CD14-positive monocyte (primary cell): ENCODE measurements at regions not wholly inside any gene's neighbourhood (a gene's known extent, or its start where the extent isn't known, plus 50 kb on each side); places are given as distances from the start of the nearest gene placed in this dataset.

Experiments used
- DNase-seq, 3 donors: peaks; one replicate each; pipeline ENCODE4 v3.0.0-alpha.2; 2011 to 2022
- H2AFZ ChIP-seq: 2 replicates; pipeline ENCODE4 v1.6.0; 2012; ENCODE audit warnings: mild to moderate bottlenecking, low read depth, low read length, inconsistent platforms; ENCODE audit not compliant: insufficient read depth, poor library complexity, severe bottlenecking
- H3K27ac ChIP-seq, 2 donors: 1 replicate in 1 of 2; 2 replicates in 1 of 2; pipeline ENCODE4 v1.5.1; 2012 to 2013; ENCODE audit warnings: low read length in 2 of 2, control low read depth in 1 of 2, inconsistent platforms in 1 of 2, low read depth in 1 of 2, mild to moderate bottlenecking in 1 of 2
- H3K27me3 ChIP-seq, 2 donors: one replicate each; pipeline versions ENCODE4 v1.6.0 to v1.6.1; 2011 to 2013; ENCODE audit warnings: low read length in 2 of 2; ENCODE audit not compliant: control insufficient read depth in 2 of 2, insufficient read depth in 2 of 2
- H3K36me3 ChIP-seq, 2 donors: replicated peaks in 1 of 2; 1 replicate in 1 of 2; 2 replicates in 1 of 2; pipeline versions ENCODE4 v1.5.1 to v1.6.1; 2012 to 2013; ENCODE audit warnings: low read length in 2 of 2, control low read depth in 1 of 2, inconsistent platforms in 1 of 2, mild to moderate bottlenecking in 1 of 2; ENCODE audit not compliant: insufficient read depth in 2 of 2, control insufficient read depth in 1 of 2
- H3K4me1 ChIP-seq, 2 donors: 1 replicate in 1 of 2; 2 replicates in 1 of 2; pipeline versions ENCODE4 v1.5.1 to v1.6.1; 2012 to 2013; ENCODE audit warnings: low read length in 2 of 2, control low read depth in 1 of 2, inconsistent platforms in 1 of 2, mild to moderate bottlenecking in 1 of 2, moderate library complexity in 1 of 2; ENCODE audit not compliant: insufficient read depth in 2 of 2, control insufficient read depth in 1 of 2
- H3K4me2 ChIP-seq: replicated peaks from 2 replicates; pipeline ENCODE3; 2012; ENCODE audit warnings: low read length, moderate library complexity, mild to moderate bottlenecking; ENCODE audit not compliant: poor library complexity, severe bottlenecking; ENCODE audit errors: extremely low read depth
- H3K4me3 ChIP-seq, 3 experiments: fragments of 200-600 bp in 1 of 3; sonication (generic) in 1 of 3; replicated peaks in 1 of 3; 1 replicate in 2 of 3; 2 replicates in 1 of 3; pipeline ENCODE4 v1.5.1; 2011 to 2013; ENCODE audit warnings: low read length in 3 of 3, mild to moderate bottlenecking in 3 of 3, control low read depth in 2 of 3, low read depth in 2 of 3, inconsistent platforms in 1 of 3, moderate library complexity in 1 of 3
- H3K79me2 ChIP-seq: 2 replicates; pipeline ENCODE4 v1.6.0; 2012; ENCODE audit warnings: mild to moderate bottlenecking, control low read depth, inconsistent platforms, low read length, moderate library complexity; ENCODE audit not compliant: insufficient read depth
- H3K9ac ChIP-seq: 2 replicates; pipeline ENCODE4 v1.6.0; 2017; ENCODE audit warnings: low read length, mild to moderate bottlenecking; ENCODE audit not compliant: insufficient read depth, poor library complexity, severe bottlenecking
- H3K9me3 ChIP-seq, 2 donors: replicated peaks in 1 of 2; 1 replicate in 1 of 2; 2 replicates in 1 of 2; pipeline versions ENCODE4 v1.5.1 to v1.6.1; 2012 to 2013; ENCODE audit warnings: low read length in 2 of 2, control low read depth in 1 of 2; ENCODE audit not compliant: control insufficient read depth in 1 of 2, insufficient read depth in 1 of 2
- H4K20me1 ChIP-seq: 2 replicates; pipeline ENCODE4 v1.6.0; 2012; ENCODE audit warnings: mild to moderate bottlenecking, low read length, control low read depth, moderate library complexity; ENCODE audit not compliant: insufficient read depth
- H3K27ac Mint-ChIP-seq, 7 donors: one replicate each; pipeline ENCODE4 v1.8.0; 2020; ENCODE audit warnings: mild to moderate bottlenecking in 7 of 7, mixed read lengths in 7 of 7, moderate library complexity in 6 of 7, inconsistent platforms in 2 of 7
- H3K27me3 Mint-ChIP-seq, 3 donors: one replicate each; pipeline ENCODE4 v1.8.0; 2021 to 2022; ENCODE audit warnings: low read depth in 3 of 3, mild to moderate bottlenecking in 3 of 3, mixed read lengths in 3 of 3, moderate library complexity in 3 of 3, inconsistent platforms in 1 of 3
- H3K36me3 Mint-ChIP-seq, 2 donors: one replicate each; pipeline ENCODE4 v1.8.0; 2020; ENCODE audit warnings: mixed read lengths in 2 of 2, inconsistent platforms in 1 of 2, mild to moderate bottlenecking in 1 of 2
- H3K4me1 Mint-ChIP-seq: one replicate; pipeline ENCODE4 v1.8.0; 2020; ENCODE audit warnings: mild to moderate bottlenecking, mixed read lengths
- H3K4me3 Mint-ChIP-seq, 2 donors: one replicate each; pipeline ENCODE4 v1.8.0; 2020; ENCODE audit warnings: mild to moderate bottlenecking in 2 of 2, mixed read lengths in 2 of 2, moderate library complexity in 1 of 2
- H3K9me3 Mint-ChIP-seq, 7 donors: one replicate each; pipeline ENCODE4 v1.8.0; 2020 to 2022; ENCODE audit warnings: mixed read lengths in 7 of 7, mild to moderate bottlenecking in 6 of 7, moderate library complexity in 6 of 7, inconsistent platforms in 2 of 7
- CTCF ChIP-seq: fragments of 200-600 bp; IDR thresholded peaks from one replicate; pipeline ENCODE4 v1.8.0; 2022; ENCODE audit warnings: antibody characterized with exemption, mild to moderate bottlenecking
- WGBS: methylation state at CpG from one replicate; pipeline ENCODE4 v1.1.5; 2013; ENCODE audit warnings: missing lambda C conversion rate; ENCODE audit not compliant: insufficient coverage; 5-methylcytosine and 5-hydroxymethylcytosine counted together
- intact Hi-C, 2 donors: fragments of 100-400 bp; cut with micrococcal nuclease; formaldehyde crosslinking; loops; one replicate each; pipeline versions ENCODE4 v1.15.0 to v1.15.1; 2023

GRCh38 chr20:58140787-58141425 is 87.5 kb downstream of the ANKRD60 start:
- Mint-ChIP-seq H3K4me1 (no peaks in the 10 kb centered on the region), H3K27ac (no peak overlapping the region), H3K27me3 (peaks cover 15 to 19% (median 17%) of the 10 kb centered on the region in 3 donors), H3K4me3 (no peak overlapping the region), H3K9me3 (peaks cover 0 to 5% (median 0%) of the 10 kb centered on the region in 7 donors), H3K36me3 (no peaks in the 10 kb centered on the region)
- Histone ChIP-seq H3K4me2 (no peak overlapping the region), H3K9ac (no peak overlapping the region), H3K36me3 (no peaks in the 10 kb centered on the region), H3K27me3 (no peaks in the 10 kb centered on the region), H3K4me3 (no peak overlapping the region), H3K9me3 (no peaks in the 10 kb centered on the region), H3K4me1 (no peaks in the 10 kb centered on the region), H3K27ac (no peak overlapping the region), H2AFZ (no peak overlapping the region), H4K20me1 (no peaks in the 10 kb centered on the region), H3K79me2 (no peaks in the 10 kb centered on the region)
- DNase-seq: no peak
- WGBS: no CpG with 5 or more reads among the region's 3 CpGs
- TF ChIP-seq CTCF: no peak
- intact Hi-C loops: no loop called here

GRCh38 chr20:58139849-58140786 is 88.3 kb downstream of the ANKRD60 start:
- Histone ChIP-seq H3K27me3 (peaks cover 0 to 6% of the 10 kb centered on the region in 2 donors), H3K4me3 (no peak overlapping the region), H2AFZ (no peak overlapping the region), H3K9me3 (no peaks in the 10 kb centered on the region), H3K36me3 (no peaks in the 10 kb centered on the region), H3K9ac (no peak overlapping the region), H3K79me2 (no peaks in the 10 kb centered on the region), H3K4me1 (no peaks in the 10 kb centered on the region), H3K4me2 (no peak overlapping the region), H3K27ac (no peak overlapping the region), H4K20me1 (no peaks in the 10 kb centered on the region)
- Mint-ChIP-seq H3K9me3 (no peaks in the 10 kb centered on the region), H3K4me3 (no peak overlapping the region), H3K36me3 (no peaks in the 10 kb centered on the region), H3K27ac (no peak overlapping the region), H3K4me1 (no peaks in the 10 kb centered on the region), H3K27me3 (peaks cover 20 to 25% (median 23%) of the 10 kb centered on the region in 3 donors)
- DNase-seq: no peak
- 91% methylated on average over 11 of the region's 19 CpGs for WGBS
- intact Hi-C loops: no loop called here
- no peak for TF ChIP-seq CTCF
